HL-60 (cell line): ENCODE measurements at regions not wholly inside any gene's neighbourhood (a gene's known extent, or its start where the extent isn't known, plus 50 kb on each side); places are given as distances from the start of the nearest gene placed in this dataset.

Source experiments
- GABPA ChIP-seq: IDR thresholded peaks from 2 replicates; pipeline ENCODE4 v1.6.1; 2012; ENCODE audit warnings: low read depth
- POLR2AphosphoS5 ChIP-seq: IDR thresholded peaks from 2 replicates; pipeline ENCODE4 v1.6.1; 2012; ENCODE audit warnings: low read depth
- TF ChIP-seq, protein P1 (sequence below): IDR thresholded peaks from one replicate; pipeline ENCODE4 v1.5.1; 2011; ENCODE audit warnings: low read length, control low read depth, inconsistent platforms; ENCODE audit not compliant: insufficient read depth
- TF ChIP-seq, protein P2 (sequence below): IDR thresholded peaks from 2 replicates; pipeline ENCODE4 v1.6.1; 2012; ENCODE audit warnings: low read depth; ENCODE audit not compliant: insufficient replicate concordance

DNA sequence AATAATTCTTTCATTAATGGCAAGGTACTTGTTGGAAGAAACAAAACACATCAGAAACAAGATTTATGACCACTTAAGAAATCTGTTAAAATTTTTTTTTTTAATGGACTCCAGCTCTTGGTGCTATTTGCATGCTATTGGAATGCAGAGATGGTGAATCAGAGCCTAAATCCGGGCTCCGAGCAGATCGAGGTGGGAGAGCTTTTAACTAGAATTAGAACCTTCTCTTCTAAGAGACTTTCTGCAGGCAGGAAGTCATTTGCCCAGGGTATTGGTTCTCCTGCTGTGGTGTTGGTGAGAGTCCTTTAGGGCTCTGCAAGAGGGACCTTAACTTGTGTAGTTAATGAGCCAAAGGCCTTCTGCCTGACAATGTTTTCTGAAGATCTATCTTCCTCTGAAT is 419.4 kb downstream of the SNAPC1 start:
- TF ChIP-seq, protein P1, sequence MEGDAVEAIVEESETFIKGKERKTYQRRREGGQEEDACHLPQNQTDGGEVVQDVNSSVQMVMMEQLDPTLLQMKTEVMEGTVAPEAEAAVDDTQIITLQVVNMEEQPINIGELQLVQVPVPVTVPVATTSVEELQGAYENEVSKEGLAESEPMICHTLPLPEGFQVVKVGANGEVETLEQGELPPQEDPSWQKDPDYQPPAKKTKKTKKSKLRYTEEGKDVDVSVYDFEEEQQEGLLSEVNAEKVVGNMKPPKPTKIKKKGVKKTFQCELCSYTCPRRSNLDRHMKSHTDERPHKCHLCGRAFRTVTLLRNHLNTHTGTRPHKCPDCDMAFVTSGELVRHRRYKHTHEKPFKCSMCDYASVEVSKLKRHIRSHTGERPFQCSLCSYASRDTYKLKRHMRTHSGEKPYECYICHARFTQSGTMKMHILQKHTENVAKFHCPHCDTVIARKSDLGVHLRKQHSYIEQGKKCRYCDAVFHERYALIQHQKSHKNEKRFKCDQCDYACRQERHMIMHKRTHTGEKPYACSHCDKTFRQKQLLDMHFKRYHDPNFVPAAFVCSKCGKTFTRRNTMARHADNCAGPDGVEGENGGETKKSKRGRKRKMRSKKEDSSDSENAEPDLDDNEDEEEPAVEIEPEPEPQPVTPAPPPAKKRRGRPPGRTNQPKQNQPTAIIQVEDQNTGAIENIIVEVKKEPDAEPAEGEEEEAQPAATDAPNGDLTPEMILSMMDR = no peak
- TF ChIP-seq, protein P2, sequence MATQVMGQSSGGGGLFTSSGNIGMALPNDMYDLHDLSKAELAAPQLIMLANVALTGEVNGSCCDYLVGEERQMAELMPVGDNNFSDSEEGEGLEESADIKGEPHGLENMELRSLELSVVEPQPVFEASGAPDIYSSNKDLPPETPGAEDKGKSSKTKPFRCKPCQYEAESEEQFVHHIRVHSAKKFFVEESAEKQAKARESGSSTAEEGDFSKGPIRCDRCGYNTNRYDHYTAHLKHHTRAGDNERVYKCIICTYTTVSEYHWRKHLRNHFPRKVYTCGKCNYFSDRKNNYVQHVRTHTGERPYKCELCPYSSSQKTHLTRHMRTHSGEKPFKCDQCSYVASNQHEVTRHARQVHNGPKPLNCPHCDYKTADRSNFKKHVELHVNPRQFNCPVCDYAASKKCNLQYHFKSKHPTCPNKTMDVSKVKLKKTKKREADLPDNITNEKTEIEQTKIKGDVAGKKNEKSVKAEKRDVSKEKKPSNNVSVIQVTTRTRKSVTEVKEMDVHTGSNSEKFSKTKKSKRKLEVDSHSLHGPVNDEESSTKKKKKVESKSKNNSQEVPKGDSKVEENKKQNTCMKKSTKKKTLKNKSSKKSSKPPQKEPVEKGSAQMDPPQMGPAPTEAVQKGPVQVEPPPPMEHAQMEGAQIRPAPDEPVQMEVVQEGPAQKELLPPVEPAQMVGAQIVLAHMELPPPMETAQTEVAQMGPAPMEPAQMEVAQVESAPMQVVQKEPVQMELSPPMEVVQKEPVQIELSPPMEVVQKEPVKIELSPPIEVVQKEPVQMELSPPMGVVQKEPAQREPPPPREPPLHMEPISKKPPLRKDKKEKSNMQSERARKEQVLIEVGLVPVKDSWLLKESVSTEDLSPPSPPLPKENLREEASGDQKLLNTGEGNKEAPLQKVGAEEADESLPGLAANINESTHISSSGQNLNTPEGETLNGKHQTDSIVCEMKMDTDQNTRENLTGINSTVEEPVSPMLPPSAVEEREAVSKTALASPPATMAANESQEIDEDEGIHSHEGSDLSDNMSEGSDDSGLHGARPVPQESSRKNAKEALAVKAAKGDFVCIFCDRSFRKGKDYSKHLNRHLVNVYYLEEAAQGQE = no peak
- no peak for TF ChIP-seq GABPA
- TF ChIP-seq POLR2AphosphoS5 = no peak
